ENCODE measurements at regions not wholly inside any gene's neighbourhood (a gene's known extent, or its start where the extent isn't known, plus 50 kb on each side); places are given as distances from the start of the nearest gene placed in this dataset.

DNA sequence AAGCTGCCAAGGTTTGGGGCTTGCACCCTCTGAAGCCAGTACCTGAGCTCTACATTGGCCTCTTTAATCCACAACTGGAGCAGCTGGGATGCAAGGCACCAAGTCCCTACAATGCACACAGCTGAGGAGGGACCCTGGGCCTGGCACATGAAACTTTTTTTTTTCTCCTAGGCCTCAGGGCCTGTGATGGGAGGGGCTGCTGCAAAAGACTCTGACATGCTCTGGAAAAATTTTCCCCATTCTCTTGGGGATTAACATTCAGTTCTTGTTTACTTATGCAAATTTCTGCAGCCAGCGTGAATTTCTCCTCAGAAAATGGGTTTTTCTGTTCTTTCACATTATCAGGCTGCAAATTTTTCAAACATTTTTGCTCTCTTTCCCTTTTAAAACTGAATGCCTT, 1072.2 kb downstream of the BRINP3 start (continued):
- TF ChIP-seq, protein P1, sequence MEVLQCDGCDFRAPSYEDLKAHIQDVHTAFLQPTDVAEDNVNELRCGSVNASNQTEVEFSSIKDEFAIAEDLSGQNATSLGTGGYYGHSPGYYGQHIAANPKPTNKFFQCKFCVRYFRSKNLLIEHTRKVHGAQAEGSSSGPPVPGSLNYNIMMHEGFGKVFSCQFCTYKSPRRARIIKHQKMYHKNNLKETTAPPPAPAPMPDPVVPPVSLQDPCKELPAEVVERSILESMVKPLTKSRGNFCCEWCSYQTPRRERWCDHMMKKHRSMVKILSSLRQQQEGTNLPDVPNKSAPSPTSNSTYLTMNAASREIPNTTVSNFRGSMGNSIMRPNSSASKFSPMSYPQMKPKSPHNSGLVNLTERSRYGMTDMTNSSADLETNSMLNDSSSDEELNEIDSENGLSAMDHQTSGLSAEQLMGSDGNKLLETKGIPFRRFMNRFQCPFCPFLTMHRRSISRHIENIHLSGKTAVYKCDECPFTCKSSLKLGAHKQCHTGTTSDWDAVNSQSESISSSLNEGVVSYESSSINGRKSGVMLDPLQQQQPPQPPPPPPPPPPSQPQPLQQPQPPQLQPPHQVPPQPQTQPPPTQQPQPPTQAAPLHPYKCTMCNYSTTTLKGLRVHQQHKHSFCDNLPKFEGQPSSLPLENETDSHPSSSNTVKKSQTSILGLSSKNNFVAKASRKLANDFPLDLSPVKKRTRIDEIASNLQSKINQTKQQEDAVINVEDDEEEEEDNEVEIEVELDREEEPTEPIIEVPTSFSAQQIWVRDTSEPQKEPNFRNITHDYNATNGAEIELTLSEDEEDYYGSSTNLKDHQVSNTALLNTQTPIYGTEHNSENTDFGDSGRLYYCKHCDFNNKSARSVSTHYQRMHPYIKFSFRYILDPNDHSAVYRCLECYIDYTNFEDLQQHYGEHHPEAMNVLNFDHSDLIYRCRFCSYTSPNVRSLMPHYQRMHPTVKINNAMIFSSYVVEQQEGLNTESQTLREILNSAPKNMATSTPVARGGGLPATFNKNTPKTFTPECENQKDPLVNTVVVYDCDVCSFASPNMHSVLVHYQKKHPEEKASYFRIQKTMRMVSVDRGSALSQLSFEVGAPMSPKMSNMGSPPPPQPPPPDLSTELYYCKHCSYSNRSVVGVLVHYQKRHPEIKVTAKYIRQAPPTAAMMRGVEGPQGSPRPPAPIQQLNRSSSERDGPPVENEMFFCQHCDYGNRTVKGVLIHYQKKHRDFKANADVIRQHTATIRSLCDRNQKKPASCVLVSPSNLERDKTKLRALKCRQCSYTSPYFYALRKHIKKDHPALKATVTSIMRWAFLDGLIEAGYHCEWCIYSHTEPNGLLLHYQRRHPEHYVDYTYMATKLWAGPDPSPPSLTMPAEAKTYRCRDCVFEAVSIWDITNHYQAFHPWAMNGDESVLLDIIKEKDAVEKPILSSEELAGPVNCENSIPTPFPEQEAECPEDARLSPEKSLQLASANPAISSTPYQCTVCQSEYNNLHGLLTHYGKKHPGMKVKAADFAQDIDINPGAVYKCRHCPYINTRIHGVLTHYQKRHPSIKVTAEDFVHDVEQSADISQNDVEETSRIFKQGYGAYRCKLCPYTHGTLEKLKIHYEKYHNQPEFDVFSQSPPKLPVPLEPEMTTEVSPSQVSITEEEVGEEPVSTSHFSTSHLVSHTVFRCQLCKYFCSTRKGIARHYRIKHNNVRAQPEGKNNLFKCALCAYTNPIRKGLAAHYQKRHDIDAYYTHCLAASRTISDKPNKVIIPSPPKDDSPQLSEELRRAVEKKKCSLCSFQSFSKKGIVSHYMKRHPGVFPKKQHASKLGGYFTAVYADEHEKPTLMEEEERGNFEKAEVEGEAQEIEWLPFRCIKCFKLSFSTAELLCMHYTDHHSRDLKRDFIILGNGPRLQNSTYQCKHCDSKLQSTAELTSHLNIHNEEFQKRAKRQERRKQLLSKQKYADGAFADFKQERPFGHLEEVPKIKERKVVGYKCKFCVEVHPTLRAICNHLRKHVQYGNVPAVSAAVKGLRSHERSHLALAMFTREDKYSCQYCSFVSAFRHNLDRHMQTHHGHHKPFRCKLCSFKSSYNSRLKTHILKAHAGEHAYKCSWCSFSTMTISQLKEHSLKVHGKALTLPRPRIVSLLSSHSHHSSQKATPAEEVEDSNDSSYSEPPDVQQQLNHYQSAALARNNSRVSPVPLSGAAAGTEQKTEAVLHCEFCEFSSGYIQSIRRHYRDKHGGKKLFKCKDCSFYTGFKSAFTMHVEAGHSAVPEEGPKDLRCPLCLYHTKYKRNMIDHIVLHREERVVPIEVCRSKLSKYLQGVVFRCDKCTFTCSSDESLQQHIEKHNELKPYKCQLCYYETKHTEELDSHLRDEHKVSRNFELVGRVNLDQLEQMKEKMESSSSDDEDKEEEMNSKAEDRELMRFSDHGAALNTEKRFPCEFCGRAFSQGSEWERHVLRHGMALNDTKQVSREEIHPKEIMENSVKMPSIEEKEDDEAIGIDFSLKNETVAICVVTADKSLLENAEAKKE (CRISPR knock-in tag; IDR thresholded peaks at IDR 0.05) = no peak
- TF ChIP-seq, protein P2, sequence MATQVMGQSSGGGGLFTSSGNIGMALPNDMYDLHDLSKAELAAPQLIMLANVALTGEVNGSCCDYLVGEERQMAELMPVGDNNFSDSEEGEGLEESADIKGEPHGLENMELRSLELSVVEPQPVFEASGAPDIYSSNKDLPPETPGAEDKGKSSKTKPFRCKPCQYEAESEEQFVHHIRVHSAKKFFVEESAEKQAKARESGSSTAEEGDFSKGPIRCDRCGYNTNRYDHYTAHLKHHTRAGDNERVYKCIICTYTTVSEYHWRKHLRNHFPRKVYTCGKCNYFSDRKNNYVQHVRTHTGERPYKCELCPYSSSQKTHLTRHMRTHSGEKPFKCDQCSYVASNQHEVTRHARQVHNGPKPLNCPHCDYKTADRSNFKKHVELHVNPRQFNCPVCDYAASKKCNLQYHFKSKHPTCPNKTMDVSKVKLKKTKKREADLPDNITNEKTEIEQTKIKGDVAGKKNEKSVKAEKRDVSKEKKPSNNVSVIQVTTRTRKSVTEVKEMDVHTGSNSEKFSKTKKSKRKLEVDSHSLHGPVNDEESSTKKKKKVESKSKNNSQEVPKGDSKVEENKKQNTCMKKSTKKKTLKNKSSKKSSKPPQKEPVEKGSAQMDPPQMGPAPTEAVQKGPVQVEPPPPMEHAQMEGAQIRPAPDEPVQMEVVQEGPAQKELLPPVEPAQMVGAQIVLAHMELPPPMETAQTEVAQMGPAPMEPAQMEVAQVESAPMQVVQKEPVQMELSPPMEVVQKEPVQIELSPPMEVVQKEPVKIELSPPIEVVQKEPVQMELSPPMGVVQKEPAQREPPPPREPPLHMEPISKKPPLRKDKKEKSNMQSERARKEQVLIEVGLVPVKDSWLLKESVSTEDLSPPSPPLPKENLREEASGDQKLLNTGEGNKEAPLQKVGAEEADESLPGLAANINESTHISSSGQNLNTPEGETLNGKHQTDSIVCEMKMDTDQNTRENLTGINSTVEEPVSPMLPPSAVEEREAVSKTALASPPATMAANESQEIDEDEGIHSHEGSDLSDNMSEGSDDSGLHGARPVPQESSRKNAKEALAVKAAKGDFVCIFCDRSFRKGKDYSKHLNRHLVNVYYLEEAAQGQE (IDR thresholded peaks at IDR 0.05; ENCODE audit: unreplicated experiment) = no peak
- TF ChIP-seq CREB1 (CRISPR knock-in tag; IDR thresholded peaks at IDR 0.05; ENCODE audit: low read depth) (no peak), EZH2 (IDR thresholded peaks at IDR 0.05; ENCODE audit: low read depth, unreplicated experiment) (no peak), NANOG (IDR thresholded peaks at IDR 0.05; ENCODE audit: borderline replicate concordance) (no peak), POLR2AphosphoS5 (IDR thresholded peaks at IDR 0.05; ENCODE audit: low read depth) (no peak)
- TF ChIP-seq, protein P3, sequence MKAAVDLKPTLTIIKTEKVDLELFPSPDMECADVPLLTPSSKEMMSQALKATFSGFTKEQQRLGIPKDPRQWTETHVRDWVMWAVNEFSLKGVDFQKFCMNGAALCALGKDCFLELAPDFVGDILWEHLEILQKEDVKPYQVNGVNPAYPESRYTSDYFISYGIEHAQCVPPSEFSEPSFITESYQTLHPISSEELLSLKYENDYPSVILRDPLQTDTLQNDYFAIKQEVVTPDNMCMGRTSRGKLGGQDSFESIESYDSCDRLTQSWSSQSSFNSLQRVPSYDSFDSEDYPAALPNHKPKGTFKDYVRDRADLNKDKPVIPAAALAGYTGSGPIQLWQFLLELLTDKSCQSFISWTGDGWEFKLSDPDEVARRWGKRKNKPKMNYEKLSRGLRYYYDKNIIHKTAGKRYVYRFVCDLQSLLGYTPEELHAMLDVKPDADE (IDR thresholded peaks at IDR 0.05) = no peak

All from GM23338 (cell line).